Suprapubic skin (tissue), 4 donors: ENCODE measurements at regions not wholly inside any gene's neighbourhood (a gene's known extent, or its start where the extent isn't known, plus 50 kb on each side); places are given as distances from the start of the nearest gene placed in this dataset.

Source experiments
- CTCF ChIP-seq, 2 donors: fragments of 200-600 bp in 1 of 2; fragments of 450-650 bp in 1 of 2; sonication (generic) in 1 of 2; IDR thresholded peaks; one replicate each; pipeline ENCODE4 v1.5.1; 2016 to 2019; ENCODE audit warnings: antibody characterized with exemption in 2 of 2, mild to moderate bottlenecking in 1 of 2, moderate library complexity in 1 of 2
- POLR2A ChIP-seq, 2 donors: fragments of 450-650 bp; IDR thresholded peaks; one replicate each; pipeline ENCODE4 v1.6.1; 2017; ENCODE audit warnings: antibody characterized with exemption in 2 of 2, mild to moderate bottlenecking in 2 of 2, moderate library complexity in 2 of 2
- POLR2AphosphoS5 ChIP-seq, 3 donors: sonication (generic); formaldehyde crosslinking; IDR thresholded peaks; one replicate each; pipeline ENCODE4 v1.6.1; 2017; ENCODE audit warnings: antibody characterized with exemption in 3 of 3

GRCh38 chr15:96473556-96473955, 143.1 kb downstream of the NR2F2 start:
- no peak for TF ChIP-seq CTCF (IDR thresholded peaks at IDR 0.05)
- TF ChIP-seq POLR2A (IDR thresholded peaks at IDR 0.05) = no peak
- no peak for TF ChIP-seq POLR2AphosphoS5 (IDR thresholded peaks at IDR 0.05)
